ENCODE measurements at regions not wholly inside any gene's neighbourhood (a gene's known extent, or its start where the extent isn't known, plus 50 kb on each side); places are given as distances from the start of the nearest gene placed in this dataset.
"Not testable (repeated sequence)": the region's sequence is repeated elsewhere in the genome, so short reads cannot be mapped to it uniquely, and the experiment has no call there.

GRCh38 chr6:85278466-85279035 lies 171.3 kb upstream of the NT5E start:
- Histone ChIP-seq H3K27me3 (ENCODE audit: insufficient read depth, low read depth, severe bottlenecking) (peaks cover 3% of the 10 kb centered on the region), H3K27ac (no peak overlapping the region), H3K9me3 (ENCODE audit: severe bottlenecking) (no peaks in the 10 kb centered on the region), H3K4me3 (ENCODE audit: low read depth, low read length) (no peak overlapping the region), H3K36me3 (no peaks in the 10 kb centered on the region)
- TF ChIP-seq, protein P1, sequence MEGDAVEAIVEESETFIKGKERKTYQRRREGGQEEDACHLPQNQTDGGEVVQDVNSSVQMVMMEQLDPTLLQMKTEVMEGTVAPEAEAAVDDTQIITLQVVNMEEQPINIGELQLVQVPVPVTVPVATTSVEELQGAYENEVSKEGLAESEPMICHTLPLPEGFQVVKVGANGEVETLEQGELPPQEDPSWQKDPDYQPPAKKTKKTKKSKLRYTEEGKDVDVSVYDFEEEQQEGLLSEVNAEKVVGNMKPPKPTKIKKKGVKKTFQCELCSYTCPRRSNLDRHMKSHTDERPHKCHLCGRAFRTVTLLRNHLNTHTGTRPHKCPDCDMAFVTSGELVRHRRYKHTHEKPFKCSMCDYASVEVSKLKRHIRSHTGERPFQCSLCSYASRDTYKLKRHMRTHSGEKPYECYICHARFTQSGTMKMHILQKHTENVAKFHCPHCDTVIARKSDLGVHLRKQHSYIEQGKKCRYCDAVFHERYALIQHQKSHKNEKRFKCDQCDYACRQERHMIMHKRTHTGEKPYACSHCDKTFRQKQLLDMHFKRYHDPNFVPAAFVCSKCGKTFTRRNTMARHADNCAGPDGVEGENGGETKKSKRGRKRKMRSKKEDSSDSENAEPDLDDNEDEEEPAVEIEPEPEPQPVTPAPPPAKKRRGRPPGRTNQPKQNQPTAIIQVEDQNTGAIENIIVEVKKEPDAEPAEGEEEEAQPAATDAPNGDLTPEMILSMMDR (IDR thresholded peaks at IDR 0.05; ENCODE audit: low read depth, low read length) = no peak
- no peak for DNase-seq

GRCh38 chr6:85276026-85276425 lies 173.9 kb upstream of the NT5E start:
- H3K9me3 ChIP-seq (ENCODE audit: severe bottlenecking); H3K27ac ChIP-seq; H3K4me3 ChIP-seq (ENCODE audit: low read depth, low read length); H3K36me3 ChIP-seq; DNase-seq: not testable (repeated sequence)
- H3K27me3 ChIP-seq (ENCODE audit: insufficient read depth, low read depth, severe bottlenecking) = peaks cover 12% of the 10 kb centered on the region

DNA sequence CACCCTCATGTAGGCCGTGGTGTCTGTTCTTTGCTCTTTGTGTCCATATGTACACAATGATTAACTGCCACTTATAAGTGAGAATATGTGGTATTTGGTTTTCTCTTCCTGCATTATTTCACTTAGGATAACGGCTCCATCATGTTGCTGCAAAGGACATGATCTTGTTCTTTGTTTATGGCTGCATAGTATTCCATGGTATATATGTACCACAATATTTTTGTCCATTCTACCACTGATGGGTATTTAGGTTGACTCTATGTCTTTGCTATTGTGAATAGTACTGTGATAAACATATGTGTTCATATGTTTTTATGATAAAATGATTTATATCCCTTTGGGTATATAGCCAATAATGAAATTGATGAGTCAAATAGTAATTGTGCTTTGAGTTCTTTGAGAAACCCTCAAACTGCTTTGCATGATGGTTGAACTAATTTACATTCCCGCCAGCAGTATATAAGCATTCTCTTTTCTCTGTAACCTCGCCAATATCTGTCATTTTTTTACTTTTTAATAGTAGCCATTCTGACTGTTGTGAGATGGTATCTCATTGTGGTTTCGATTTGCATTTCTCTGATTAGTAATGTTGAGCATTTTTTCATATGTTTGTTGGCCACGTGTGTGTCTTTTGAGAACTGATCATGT lies 174.4 kb upstream of the NT5E start:
- TF ChIP-seq, protein P1 (IDR thresholded peaks at IDR 0.05; ENCODE audit: low read depth, low read length) = no peak
- no peak overlapping the region for H3K4me3 ChIP-seq (ENCODE audit: low read depth, low read length)
- no peak overlapping the region for H3K27ac ChIP-seq
- H3K36me3 ChIP-seq = no peaks in the 10 kb centered on the region
- H3K27me3 ChIP-seq (ENCODE audit: insufficient read depth, low read depth, severe bottlenecking) = peaks cover 18% of the 10 kb centered on the region
- no peak for DNase-seq
- H3K9me3 ChIP-seq (ENCODE audit: severe bottlenecking) = no peaks in the 10 kb centered on the region

DNA sequence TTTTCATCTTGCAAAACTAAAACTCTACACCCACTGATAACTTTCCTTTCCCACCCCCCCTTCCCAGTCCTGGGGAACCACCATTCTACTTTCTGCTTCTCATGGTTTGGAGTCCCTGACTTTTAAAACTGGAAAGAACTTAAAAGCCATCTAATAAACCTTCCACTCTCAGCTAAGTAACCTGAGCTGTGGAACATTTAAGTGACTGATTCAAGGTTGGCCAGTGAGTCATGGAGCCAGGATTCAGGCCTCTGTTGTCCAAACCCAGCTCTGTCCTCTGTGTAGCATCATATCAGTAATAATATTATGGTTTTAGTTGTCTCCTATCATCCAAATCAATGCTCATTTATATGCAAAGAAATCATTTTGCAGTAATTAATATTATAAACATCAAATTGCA lies 176.0 kb upstream of the NT5E start:
- TF ChIP-seq, protein P1 (IDR thresholded peaks at IDR 0.05; ENCODE audit: low read depth, low read length) = no peak

DNA sequence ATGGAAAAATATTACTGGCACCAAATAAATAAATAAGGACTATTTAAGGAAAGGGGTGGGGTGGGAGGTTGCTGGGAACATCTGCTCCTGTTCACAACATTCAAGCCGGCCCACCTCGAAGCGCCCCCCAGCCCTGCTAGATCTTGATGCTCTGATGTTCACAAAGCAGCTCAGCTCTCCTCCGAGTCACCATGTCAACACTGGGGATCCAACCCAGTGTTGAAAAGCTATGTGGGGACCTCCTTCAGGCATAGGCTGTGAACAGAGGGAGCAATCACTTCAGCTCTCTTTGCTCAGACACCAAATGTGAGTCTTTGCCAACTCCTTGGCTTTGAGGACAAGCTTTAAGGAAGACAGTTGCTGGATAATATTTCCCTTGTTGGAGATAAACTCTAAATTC lies 176.8 kb upstream of the NT5E start:
- Histone ChIP-seq H3K27me3 (ENCODE audit: insufficient read depth, low read depth, severe bottlenecking) (peaks cover 25% of the 10 kb centered on the region), H3K4me3 (ENCODE audit: low read depth, low read length) (no peak overlapping the region), H3K36me3 (no peaks in the 10 kb centered on the region), H3K27ac (no peak overlapping the region), H3K9me3 (ENCODE audit: severe bottlenecking) (no peaks in the 10 kb centered on the region)
- no peak for DNase-seq
- TF ChIP-seq, protein P1 (IDR thresholded peaks at IDR 0.05; ENCODE audit: low read depth, low read length) = no peak

More for the DNA sequence above, 176.0 kb upstream of the NT5E start:
- Histone ChIP-seq H3K4me3 (ENCODE audit: low read depth, low read length) (no peak overlapping the region), H3K36me3 (no peaks in the 10 kb centered on the region), H3K9me3 (ENCODE audit: severe bottlenecking) (no peaks in the 10 kb centered on the region), H3K27me3 (ENCODE audit: insufficient read depth, low read depth, severe bottlenecking) (peaks cover 25% of the 10 kb centered on the region), H3K27ac (no peak overlapping the region)
- DNase-seq = no peak

- TF ChIP-seq, protein P1 (IDR thresholded peaks at IDR 0.05; ENCODE audit: low read depth, low read length) = no peak
- no peak overlapping the region for H3K27ac ChIP-seq
- no peak overlapping the region for H3K4me3 ChIP-seq (ENCODE audit: low read depth, low read length)
- no peaks in the 10 kb centered on the region for H3K9me3 ChIP-seq (ENCODE audit: severe bottlenecking)
- H3K27me3 ChIP-seq (ENCODE audit: insufficient read depth, low read depth, severe bottlenecking) = peaks cover 25% of the 10 kb centered on the region
- DNase-seq = no peak
- H3K36me3 ChIP-seq = no peaks in the 10 kb centered on the region
Measured at GRCh38 chr6:85272592-85272991, 177.3 kb upstream of the NT5E start.
